GM12801 (cell line): ENCODE measurements at regions not wholly inside any gene's neighbourhood (a gene's known extent, or its start where the extent isn't known, plus 50 kb on each side); places are given as distances from the start of the nearest gene placed in this dataset.

Experiments
- CTCF ChIP-seq: IDR thresholded peaks from one replicate; pipeline ENCODE4 v1.5.1; 2011; ENCODE audit warnings: control low read depth; ENCODE audit not compliant: insufficient read length; ENCODE audit errors: extremely low read depth

DNA sequence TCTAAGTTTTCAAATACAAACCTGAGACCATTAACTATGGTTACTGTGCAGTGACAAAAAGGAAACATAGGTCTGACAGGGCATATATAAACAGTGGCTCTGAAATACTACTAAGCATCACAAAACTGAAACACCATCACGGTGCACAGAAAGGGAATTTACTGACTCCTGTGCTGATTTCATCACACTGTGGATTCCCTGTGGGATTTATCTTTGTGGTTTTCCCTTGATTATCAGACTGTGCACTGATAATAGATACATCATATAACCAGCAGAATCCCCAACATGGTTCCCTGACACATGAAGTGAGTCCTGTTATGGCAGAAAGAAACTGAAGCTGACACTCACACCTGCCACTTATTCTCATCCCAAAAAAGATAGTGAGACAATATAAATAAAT is 676.3 kb upstream of the KCND2 start:
- no peak for TF ChIP-seq CTCF

DNA sequence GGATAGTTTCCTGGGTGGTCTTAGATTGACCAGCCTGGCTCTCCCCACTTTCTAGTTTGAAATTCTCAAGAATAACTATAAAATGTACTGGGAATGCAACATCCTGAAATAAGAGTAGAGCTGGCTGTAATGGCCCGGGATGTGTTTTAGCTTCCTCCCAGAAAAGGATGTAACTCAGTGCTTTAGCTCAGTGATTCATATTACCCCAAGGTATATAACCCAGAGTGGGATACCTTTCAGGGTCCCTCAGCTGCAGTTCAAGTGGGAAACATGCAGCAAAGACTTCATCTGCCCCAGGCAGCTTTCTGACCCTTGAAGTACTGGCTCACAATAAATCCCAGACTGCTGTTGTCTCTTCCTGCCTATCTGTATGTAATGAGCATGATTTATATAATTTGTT is 666.7 kb upstream of the KCND2 start:
- no peak for TF ChIP-seq CTCF

DNA sequence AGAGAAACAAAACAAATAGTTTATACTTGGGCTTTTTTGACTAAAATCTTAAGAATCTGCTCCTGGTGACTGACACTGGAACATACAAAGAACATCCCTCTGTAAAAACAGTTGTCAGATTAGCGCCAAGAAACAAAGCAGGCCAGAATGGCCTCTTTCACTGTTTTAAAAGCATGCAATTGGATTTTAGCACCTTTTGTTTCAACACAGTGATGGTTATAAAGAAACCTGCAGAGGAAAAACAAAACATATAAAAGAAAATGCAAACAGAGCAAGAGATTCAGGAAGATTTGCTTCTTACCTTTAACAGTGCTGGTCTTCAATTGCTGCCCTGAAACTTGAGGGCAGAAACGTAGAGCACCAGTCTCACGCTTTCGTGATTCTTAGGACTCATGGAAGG is 652.2 kb upstream of the KCND2 start:
- TF ChIP-seq CTCF: no peak

GRCh38 chr7:119623427-119623826 is 649.5 kb upstream of the KCND2 start:
- TF ChIP-seq CTCF: no peak

GRCh38 chr7:119630406-119630969 is 642.5 kb upstream of the KCND2 start:
- no peak for TF ChIP-seq CTCF

DNA sequence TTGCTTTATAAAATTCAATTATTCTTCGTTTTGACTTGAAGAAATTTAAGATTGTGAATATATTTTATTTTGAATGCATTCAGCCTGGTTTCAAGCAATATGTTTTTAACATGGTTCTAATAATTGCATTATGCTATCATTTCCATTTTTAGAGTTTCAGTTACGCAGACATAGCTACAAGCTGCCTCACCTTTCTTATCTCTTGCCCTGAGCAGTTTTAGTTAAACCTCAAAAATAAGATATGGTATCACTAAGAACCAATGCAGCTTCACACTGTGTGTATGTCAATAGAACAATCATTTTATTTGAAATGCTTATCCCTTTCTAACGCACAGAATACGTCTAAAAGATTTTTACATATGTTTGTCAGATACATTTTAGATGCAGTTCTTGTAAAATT is 632.6 kb upstream of the KCND2 start:
- TF ChIP-seq CTCF: no peak

DNA sequence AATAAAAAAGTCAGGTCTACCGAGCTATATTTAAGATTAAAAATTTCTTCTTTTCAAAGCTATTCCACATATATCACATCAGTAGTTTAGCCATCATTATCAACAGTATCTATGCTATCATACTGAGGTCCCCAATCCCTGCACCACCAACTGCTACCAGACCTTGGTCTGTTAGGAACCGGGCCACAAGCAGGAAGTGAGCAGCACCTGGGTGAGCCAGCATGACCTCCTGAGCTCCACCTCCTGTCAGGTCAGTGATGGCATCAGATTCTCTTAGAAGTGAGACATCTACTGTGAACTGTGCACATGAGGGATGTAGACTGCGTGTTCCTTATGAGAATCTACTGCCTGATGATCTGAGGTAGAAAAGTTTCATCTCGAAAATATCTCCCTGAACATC is 632.1 kb upstream of the KCND2 start:
- TF ChIP-seq CTCF: no peak

- TF ChIP-seq CTCF: no peak
Observed at GRCh38 chr7:119643558-119643957, 629.4 kb upstream of the KCND2 start.
